Activated gamma-delta T cell treated with anti-CD3 and anti-CD28 coated beads, Interleukin-2, amount 50 U/mL, for 16 hours (primary cell): ENCODE measurements at regions not wholly inside any gene's neighbourhood (a gene's known extent, or its start where the extent isn't known, plus 50 kb on each side); places are given as distances from the start of the nearest gene placed in this dataset.

Experiments used
- DNase-seq: peaks from one replicate; pipeline ENCODE4 v3.0.0-alpha.2; 2020; ENCODE audit warnings: low read depth

DNA sequence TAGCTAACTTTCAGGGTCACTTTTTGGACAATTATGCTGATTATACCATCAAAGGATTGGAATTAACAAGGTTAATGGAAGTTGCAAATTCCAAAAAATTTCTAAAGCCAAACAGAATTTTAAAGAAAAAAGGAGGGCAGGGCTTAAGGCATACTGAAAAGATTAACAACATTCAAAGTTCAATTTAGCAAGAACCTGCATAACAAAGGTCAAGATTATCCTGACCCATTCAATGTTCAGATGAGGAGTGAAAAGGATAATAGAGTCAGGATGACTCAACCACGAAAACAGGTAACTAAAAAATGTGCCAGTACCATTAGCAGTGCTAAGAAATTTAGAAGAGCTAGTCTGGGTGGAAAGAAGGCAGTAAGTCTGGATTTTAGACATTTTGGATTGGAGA lies 139.8 kb upstream of the HNMT start:
- DNase-seq, result no peak

DNA sequence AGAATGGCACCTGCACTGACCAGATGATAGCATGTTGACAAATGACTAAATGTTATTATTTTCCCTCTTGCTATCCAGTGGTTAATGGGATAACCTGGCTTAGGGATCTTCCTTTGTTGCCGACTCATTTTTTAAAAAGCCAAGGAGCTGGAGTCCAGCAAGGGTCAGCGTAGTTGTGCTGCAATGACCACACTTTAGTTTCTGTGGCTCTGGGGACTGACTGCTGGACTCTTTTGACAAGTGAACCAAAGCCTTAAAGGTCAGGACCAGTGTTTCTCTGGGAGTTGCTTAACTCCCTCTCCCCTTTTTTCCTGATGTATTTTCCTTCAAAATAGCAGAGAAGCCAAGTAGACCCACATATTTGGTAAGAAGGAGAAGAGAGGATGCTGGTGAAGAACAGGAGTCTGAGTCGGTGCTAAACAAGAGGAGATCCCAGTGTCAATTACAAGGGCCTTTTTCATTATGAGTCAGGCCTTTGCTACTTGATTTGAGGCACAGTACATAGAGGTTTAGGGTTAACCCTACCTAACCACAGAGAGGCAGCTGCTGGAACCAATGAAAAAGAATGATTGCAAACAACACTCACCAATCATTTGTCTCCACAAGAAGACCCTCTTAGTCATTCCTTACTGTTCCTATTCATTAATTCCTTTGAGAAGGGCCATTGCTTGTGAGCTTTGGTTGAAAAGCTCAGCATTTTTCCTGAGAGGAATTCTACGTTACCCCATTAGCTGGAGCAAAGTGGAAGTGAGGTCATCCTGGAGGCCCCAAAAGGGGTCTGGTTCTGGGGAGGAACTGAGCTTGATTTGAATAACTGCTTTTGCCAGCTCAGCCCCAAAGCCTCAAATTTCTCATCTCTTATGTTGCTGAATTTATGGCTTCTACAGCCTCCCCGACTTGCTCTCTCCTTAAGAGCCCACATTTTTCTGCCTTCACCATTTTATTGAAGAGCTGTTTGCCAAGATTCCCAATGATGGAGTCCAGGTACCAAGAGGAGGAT lies 137.6 kb upstream of the HNMT start:
- DNase-seq, result no peak

DNA sequence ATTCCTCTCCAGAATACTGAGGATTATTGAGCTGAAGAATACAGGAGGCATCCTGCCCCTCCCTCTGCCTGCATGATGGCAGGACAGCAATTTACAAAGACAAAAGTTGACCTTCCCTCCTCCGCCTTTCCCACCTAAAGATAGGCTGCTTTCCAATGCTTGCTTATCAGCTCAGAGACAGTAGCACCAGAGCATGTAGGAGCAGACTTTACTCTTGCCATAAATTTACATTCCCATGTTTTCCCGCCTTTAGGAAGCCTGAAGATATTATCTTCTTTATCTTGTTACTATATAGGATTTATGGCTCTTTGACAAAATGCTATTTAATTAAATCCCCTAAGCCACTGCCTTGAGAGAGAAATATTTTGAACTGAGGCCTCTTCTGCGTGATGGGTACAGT lies 135.6 kb upstream of the HNMT start:
- DNase-seq, result no peak

DNA sequence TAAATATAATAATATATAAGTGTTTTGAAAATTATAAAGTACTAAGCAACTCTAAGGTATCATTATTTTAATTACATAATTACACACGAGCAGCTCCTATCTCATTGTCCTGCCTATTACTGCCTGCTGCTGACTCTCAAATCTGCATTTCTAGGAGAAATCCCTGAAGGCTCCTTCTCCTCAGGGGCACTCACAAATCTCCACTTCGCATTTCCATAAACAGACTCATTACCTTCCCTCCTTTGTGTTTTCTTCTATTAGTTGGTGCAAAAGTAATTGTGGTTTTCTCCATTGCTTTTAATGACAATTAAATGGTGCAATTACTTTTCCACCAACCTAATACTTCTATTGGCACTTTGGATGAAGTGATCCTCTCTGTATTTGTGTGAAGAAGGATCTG lies 135.0 kb upstream of the HNMT start:
- no peak for DNase-seq

DNA sequence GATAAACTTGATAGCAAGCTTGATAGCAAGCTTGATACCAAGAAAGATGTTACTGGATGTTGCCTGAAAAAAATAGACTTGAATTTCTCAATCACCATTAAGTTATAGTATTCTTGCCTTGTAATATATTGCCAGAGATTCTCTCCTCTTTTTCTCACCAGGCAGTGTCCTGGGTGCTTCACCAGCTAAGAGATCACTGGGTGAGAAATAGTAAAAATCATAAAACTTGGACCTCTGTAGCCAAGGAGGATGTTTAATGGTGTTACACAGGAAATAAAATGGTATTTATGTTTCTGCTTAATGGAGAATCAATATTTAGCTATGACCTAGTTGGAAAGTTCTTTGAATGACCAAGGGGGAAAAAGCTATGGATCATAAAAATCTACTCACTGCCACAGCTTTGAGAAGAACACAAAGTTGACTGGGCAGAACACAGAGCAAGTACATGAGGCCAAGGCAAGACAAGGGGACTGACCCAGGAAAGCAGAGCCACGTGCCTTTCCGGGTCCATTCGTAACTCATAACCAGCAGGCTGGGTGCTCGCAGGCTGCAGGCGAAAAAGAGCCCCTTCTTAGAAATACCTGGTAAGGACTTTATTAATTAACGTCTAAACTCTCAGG lies 129.4 kb upstream of the HNMT start:
- no peak for DNase-seq

DNA sequence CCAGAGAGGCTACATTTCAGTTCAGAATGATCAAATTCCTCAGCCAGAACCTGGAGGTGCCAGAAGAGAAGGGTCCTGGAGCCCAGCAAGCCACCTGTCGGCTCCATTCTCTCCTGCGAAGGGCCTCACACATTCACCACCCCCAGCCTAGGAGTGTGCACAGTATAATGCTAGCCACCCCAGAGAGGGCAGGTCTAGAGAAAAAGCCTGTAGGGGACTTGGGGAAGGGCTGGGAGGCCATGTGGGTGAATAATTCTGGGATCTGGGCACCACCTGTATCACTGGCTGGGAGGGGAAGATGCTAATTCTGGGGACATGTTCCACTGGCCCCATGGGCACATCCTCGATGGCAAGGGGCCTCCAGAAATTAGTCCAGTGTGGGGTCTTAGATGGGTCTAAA lies 127.6 kb upstream of the HNMT start:
- no peak for DNase-seq

DNA sequence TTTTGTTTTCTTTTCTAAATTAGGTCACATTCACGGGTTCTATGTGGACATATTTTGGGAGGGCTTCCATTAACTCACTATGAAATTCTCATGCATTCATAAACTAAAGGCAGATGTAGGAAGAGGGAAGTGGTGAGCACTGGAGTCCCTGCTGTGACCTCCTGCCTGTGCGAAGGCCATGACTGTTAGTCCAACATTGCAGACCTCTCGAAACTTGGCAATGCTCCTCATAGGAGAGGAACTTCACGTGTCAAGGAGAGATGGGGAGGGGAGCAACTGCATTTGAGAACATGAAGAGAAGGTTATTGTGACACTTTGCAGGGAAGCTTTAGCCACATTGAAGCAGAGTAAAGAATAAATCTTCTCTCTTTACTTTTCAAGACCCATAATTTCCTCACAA lies 126.4 kb upstream of the HNMT start:
- no peak for DNase-seq

DNA sequence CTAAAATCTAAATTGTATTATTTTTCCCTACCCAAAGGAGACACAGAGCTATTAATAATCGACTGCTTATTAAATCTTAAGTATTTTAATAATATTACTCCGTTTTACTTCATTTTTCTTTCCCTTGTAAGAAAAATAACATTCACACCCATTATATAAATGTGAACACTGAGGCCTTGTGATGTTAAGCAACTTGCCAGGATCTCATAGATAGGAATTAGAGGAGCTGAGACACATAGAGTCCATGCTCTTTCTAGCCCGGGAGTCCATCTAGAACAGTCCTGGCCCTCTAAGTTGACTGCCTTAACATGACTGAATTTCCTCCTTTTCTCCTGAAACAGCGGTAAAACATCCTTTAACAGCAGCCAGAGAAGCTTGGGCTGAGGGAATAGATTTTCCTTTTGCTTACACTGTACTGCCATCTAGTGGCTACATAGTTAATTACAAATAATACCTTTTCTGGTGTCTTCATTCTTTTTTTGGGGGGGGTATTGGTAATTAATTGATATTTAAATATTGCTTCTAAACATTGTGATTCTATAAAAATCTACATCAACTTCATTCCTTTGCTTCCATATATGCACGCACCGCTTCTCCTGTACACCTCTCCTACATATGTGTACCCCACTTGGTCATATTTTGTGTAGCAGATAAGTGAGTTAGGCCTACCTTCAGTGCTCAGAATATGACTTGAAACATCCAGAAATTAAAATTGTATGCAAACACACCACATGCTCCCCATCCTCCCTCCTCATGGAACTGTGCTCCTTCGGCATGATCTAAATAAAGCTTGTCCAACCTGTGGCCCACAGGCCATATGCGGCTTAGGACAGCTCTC lies 125.8 kb upstream of the HNMT start:
- DNase-seq, result no peak

DNA sequence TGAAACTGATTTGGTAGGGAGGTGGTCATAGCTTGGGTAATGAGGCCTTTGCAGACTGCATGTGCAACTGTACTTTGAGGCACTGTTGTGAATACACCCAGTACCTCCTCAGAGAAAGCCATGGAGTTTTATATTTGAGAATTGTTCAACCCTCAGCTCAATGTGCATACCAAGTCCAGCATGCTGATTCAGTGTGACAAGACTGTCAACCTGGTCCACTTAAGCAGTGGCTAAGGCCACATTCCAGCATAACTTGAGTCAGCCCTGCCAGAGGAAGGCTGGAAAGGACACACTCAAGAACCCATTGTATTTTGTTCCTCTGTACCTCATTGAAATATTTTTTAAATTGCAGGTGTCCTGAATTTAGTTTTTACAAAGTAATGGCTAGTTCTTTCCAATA lies 121.8 kb upstream of the HNMT start:
- DNase-seq, result no peak

DNA sequence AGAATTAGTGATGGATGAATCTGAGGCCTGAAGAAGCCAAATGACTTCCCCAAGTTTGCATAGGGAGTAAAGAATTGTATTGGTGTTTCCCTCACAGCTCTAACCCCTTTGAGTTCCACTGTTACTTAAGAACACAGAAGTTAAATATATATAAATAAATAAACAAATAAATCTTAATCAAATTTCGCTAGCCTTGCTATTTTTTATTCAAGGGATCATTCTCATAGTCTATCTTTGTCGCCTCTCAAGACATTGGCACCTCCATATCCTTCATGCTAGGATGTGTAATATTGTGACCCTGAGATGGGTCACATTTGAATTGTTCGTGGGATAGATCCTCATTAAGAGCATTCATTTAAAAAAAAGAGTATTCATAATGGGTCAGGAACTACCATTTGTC lies 121.3 kb upstream of the HNMT start:
- no peak for DNase-seq

DNA sequence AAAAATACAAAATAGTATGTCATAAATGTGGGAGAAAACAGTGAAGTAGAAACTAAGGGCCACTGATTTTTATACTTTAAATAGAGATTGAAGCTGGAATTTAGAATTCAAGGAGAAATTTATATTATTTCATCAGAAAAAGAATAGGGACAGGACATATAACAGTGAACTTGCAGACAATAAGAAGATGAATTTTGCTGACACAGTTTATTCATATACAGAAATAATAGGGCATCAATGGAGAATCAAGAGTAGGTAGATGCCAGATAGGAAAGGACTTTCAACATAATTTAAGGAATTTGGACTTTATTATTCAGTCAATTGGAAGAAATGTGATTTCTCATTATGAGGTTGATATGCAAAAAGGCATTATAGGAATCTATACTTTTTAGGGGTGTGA lies 118.9 kb upstream of the HNMT start:
- DNase-seq, result no peak

DNA sequence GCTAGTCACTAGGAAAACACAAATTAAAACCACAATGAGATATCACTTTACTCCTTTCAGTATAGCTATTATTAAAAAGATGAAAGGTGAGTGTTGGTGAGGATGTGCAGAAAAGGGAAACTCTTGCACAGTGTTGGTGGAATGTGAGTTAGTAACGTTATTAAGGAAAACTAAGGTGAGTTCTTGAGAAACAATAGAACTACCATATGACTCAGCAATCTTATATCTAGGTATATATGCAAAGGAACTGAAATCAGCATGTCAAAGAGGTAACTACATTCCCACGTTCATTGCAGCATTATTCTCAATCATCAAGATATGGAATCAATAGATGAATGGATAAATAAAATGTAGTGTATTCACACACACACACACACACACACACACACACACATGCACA lies 117.3 kb upstream of the HNMT start:
- no peak for DNase-seq

DNA sequence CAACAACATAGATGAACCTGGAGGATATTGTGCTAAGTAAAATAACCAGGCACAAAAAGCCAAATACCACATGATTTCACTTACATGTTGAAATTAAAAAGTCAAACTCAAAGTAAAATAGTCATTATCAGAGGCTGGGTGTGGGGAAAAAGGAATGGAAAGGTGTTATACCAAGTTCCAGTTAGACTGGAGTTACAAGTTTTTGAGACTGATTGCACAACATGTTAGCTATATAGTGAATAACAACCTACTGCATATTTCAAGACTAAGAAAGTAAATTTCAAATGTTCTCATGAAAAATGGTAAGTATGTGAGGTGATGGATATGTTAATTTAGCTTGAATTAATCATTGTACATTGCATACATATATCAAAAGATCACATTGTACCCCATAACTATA lies 116.8 kb upstream of the HNMT start:
- DNase-seq, result no peak

DNA sequence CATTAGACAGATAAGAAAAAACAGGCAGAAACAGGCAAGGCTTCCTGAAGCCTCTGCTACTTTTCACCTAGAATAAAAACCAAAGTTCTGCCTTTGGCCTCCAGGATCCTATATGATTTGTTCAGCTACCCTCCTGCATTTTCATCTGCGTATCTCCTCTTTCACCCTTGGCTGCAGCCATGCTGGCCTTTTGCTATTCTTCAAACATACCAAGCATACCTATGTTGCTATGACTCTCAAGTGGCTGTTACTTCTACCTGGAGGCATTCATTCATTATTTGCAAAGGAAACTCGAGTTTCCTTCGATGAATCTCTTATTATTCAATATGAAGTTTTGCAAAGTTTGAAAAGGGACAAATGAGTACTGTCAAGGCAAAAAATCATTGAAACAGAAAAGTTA lies 106.4 kb upstream of the HNMT start:
- DNase-seq, result no peak

DNA sequence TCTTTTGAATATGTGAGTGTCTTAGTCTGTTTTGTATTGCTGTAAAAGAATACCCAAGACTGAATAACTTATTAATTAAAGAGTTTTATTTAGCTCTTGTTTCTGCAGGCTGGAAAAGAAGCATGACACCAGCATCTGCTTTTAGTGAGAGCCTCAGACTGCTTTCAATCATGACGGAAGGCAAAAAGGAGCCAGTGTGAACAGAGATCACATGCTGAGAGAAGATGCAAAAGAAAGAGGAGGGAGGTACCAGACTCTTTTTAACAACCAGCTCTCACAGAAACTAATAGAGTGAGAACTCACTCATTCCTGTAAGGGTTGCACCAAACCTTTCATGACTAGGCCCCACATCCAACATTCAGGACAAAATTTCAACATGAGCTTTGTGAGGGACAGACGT lies 101.6 kb upstream of the HNMT start:
- no peak for DNase-seq

DNA sequence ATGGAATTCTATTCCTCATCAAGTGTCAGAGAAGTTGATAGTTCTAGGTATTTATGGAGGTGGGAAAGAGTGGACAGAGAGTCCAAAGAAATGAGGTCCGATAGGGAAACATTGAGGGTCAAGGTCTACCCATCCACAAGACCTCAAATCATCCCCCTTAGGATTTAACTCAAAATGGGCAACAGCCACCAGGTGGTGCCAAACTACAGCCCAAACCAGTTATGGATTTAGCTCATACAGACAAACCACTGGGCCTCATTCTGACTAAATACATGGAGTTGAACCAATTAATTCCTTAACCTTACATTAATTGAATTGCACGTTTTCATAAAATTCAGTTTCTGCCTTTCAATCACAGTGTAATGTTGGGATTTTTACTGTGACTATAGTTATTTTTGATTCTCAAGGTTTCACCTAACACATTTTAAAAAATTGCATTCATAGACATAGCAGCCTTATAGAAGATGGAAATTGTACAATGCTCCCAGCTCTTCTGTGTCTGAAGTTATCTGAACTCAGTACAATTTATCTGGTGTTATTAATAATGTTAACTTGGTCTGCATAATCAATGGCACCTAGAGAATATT lies 98.2 kb upstream of the HNMT start:
- DNase-seq, result peak; percentile 10

DNA sequence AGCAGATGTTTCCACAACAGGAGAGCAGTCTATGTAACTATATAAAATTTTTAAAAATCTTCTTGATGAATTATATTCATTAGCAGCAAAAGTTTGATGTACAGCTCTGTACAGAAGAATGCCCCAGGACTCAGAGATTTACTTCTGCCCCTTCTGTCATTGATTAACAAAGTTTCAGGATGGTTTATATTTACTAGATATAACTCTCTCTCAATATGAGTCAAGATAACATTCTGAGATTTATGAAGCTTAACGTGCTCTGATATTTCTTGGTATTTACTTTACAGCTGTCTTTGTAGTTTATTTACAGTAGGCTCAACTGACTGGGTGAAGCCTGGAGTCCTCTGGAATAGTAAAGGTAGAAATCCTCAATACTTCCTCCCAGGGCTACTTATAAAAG lies 93.6 kb upstream of the HNMT start:
- DNase-seq, result no peak

DNA sequence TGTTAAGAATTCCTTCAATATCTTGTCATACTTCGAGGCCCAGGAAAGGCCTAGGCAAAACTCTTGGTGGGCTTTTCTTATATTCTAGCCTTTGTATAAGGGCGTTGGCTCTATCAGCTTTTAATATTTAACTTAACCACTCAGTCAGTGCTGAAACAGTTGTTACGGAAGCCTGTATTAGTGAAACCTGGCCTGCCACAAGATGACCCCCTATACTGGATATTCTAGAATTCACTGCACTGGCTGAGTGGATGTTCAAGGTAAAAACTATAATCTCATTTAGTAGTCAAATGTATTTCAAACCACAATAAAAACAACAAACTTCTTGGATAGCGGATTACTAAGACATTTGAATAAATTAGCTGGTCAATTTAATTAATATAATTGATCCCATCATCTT lies 91.7 kb upstream of the HNMT start:
- DNase-seq, result no peak

DNA sequence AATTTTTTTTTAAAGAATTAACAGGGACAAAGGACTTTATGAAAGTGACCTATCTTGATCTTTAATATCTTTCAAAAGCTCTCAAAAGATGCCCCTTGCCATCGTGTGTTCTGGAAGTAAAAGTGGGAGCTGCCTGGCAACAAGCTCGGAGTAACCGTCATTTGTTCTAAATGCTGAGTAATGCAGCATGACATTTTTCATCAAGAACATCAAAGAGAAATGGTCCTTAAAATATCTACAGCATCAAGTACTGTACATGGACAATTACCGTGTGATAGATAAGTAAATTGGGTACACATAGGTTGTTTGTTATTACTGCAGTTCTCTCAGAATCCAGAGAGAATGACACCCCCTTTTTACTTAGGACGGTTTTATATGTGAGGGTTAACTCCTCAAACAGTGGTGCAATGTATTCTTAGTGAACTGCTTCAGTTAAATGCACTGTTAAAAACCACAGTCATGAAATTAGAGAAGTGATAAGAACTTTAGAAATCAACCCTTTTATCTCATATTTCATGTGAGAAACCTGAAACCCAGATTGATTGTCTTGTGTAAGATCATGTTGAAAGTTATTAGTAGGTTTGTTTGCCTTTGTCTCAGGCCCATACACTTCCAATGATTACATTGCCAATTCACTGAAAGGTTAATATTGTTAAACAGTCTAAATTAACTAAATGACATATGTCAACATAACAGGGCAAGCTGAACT lies 90.6 kb upstream of the HNMT start:
- no peak for DNase-seq

DNA sequence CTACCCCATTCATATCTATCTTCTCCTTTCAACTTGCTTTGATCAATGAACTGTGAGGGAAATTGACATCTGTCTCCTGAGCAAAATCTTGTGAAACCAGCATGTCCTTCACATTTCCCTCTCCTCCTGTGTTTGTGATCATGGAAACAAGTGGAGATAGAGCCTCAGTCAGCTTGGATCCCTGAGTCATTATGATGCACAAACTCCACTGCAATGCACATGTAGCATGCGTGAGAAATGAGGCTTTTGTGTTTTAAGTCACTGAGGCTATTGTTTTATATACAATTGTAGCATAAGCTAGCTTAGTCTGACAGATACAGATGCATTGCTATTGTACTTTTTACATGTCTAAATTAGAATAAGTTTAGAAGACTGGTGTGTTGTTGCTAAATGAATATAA lies 85.2 kb upstream of the HNMT start:
- DNase-seq, result no peak

DNA sequence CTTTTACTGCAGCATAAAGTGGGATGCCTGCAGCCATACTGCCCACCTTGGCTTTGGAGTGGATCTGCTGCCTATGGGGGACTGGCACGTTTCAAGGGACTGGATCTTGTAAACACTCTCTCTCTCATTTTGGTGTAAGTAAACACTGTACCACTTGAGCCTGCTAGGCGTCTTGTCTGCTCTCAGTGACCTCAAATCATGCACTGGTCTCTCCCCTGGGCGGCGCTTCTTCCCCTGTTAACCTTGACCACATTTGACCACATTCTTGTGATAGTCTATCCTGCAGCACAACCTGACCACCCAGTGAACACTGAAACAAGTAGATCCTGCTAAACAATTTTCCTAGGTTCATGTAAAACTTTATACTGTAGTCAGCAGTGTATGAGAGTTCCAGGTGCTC lies 82.6 kb upstream of the HNMT start:
- no peak for DNase-seq
